Hepatocyte (in vitro differentiated cells): ENCODE measurements at regions not wholly inside any gene's neighbourhood (a gene's known extent, or its start where the extent isn't known, plus 50 kb on each side); places are given as distances from the start of the nearest gene placed in this dataset.

Source experiments
- DNase-seq: peaks from one replicate; pipeline ENCODE4 v3.0.0-alpha.2; 2016; ENCODE audit warnings: low spot score
- H2AFZ ChIP-seq: fragments of 200-600 bp; sonication (generic); 2 replicates; pipeline ENCODE4 v1.6.0; 2016; ENCODE audit warnings: antibody characterized with exemption, mild to moderate bottlenecking
- H3K27ac ChIP-seq: fragments of 200-600 bp; sonication (generic); 2 replicates; pipeline ENCODE4 v1.5.1; 2016; ENCODE audit warnings: mild to moderate bottlenecking
- H3K27me3 ChIP-seq: fragments of 200-600 bp; sonication (generic); 2 replicates; pipeline ENCODE4 v1.6.1; 2016
- H3K36me3 ChIP-seq: fragments of 200-600 bp; sonication (generic); replicated peaks from 2 replicates; pipeline ENCODE4 v1.5.1; 2016; ENCODE audit warnings: low read depth; ENCODE audit not compliant: insufficient read depth
- H3K4me1 ChIP-seq: fragments of 200-600 bp; sonication (generic); 2 replicates; pipeline ENCODE4 v1.5.1; 2016; ENCODE audit warnings: mild to moderate bottlenecking, moderate library complexity; ENCODE audit not compliant: insufficient read depth
- H3K4me2 ChIP-seq: fragments of 200-600 bp; sonication (generic); 2 replicates; pipeline ENCODE4 v1.6.0; 2016
- H3K4me3 ChIP-seq: fragments of 200-600 bp; sonication (generic); 2 replicates; pipeline ENCODE4 v1.5.1; 2016; ENCODE audit warnings: mild to moderate bottlenecking
- H3K79me2 ChIP-seq: fragments of 200-600 bp; sonication (generic); 2 replicates; pipeline ENCODE4 v1.6.0; 2017; ENCODE audit warnings: mild to moderate bottlenecking
- H3K9me2 ChIP-seq: fragments of 200-600 bp; sonication (generic); replicated peaks from 2 replicates; pipeline ENCODE4 v1.6.0; 2017; ENCODE audit warnings: mild to moderate bottlenecking; ENCODE audit not compliant: insufficient read depth
- H3K9me3 ChIP-seq: fragments of 200-600 bp; sonication (generic); 2 replicates; pipeline ENCODE4 v1.5.1; 2016; ENCODE audit warnings: low read depth, mild to moderate bottlenecking
- H4K20me1 ChIP-seq: fragments of 200-600 bp; sonication (generic); 2 replicates; pipeline ENCODE4 v1.6.0; 2016; ENCODE audit warnings: mild to moderate bottlenecking; ENCODE audit not compliant: insufficient read depth, poor library complexity, severe bottlenecking
- CTCF ChIP-seq: fragments of 200-600 bp; sonication (generic); IDR thresholded peaks from 2 replicates; pipeline ENCODE4 v1.5.1; 2016; ENCODE audit warnings: antibody characterized with exemption, mild to moderate bottlenecking; ENCODE audit not compliant: poor library complexity
- EZH2 ChIP-seq: fragments of 200-600 bp; sonication (generic); IDR thresholded peaks from 2 replicates; pipeline ENCODE4 v1.6.1; 2016; ENCODE audit warnings: antibody characterized with exemption, mild to moderate bottlenecking, borderline replicate concordance
- EZH2phosphoT487 ChIP-seq: fragments of 200-600 bp; sonication (generic); IDR thresholded peaks from one replicate; pipeline ENCODE4 v1.6.1; 2018; ENCODE audit warnings: antibody characterized with exemption, mild to moderate bottlenecking, low read depth, moderate library complexity; ENCODE audit not compliant: unreplicated experiment, severe bottlenecking
- WGBS: methylation state at CpG from one replicate; pipeline ENCODE4 v1.1.6; 2016; ENCODE audit warnings: low lambda C conversion rate; ENCODE audit errors: missing lambda C conversion rate; 5-methylcytosine and 5-hydroxymethylcytosine counted together

DNA sequence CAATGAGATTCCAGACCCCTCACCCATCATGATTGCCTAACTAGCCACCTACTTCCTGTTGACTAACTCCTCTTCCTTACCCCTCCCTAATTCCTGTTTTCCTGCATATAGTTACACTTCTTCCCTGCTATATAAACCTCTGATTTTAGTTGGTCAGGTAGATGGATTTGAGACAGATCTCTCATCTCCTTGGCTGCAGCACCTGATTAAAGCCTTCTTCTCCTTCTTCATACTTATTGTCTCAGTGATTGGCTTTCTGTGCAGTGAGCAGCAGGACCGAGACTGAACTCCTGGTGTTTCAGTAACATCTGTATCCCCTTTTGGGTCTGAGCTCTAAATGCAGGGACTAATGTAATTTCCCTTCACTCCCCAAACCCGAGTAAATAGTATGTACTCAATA is 51.7 kb upstream of the ATXN1 start:
- Histone ChIP-seq H3K79me2 (no peaks in the 10 kb centered on the region), H3K9me2 (no peaks in the 10 kb centered on the region), H4K20me1 (no peaks in the 10 kb centered on the region), H3K27me3 (no peaks in the 10 kb centered on the region), H3K4me3 (no peak overlapping the region), H3K36me3 (no peaks in the 10 kb centered on the region), H3K27ac (no peak overlapping the region), H2AFZ (no peak overlapping the region), H3K4me2 (no peak overlapping the region), H3K9me3 (peaks cover 3% of the 10 kb centered on the region), H3K4me1 (no peaks in the 10 kb centered on the region)
- no peak for DNase-seq
- 85% methylated on average over 2 of the region's 2 CpGs for WGBS
- TF ChIP-seq EZH2 (no peak), EZH2phosphoT487 (no peak), CTCF (no peak)

DNA sequence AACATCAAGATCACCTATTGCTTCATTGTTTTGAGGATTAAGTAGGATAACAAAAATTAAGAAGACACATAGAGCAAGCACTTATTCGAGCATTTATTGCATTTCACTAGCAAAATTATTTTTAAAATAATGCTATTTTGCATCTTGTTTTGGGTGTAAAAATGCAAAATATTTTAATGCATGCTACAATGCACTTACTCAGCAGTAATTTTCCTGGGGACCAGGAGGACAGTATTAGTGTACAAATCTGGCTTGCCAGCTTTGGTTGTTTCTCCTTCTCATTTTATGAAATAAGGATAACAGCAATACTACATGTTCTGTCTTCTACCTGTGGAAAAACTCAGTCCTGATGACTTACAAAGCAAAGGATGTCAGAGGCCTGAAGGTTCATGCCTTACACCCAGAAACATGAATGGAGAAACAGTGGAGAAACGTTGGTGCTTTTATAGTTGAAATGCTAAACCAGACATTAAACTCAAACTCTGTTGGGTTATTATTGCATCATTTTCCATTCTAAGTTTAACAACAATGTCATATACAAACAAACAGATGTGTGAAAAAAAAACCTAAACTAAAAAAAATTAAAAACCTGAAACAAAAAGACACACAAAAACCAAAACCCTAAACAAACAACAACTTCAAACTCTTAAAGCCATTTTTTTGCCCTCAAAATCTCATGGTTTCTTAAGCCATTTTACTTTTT is 50.2 kb upstream of the ATXN1 start:
- Histone ChIP-seq H3K27ac (no peak overlapping the region), H3K9me2 (no peaks in the 10 kb centered on the region), H3K4me2 (no peak overlapping the region), H3K9me3 (peaks cover 3% of the 10 kb centered on the region), H3K79me2 (no peaks in the 10 kb centered on the region), H3K27me3 (no peaks in the 10 kb centered on the region), H3K4me3 (no peak overlapping the region), H2AFZ (no peak overlapping the region), H3K36me3 (no peaks in the 10 kb centered on the region), H3K4me1 (no peaks in the 10 kb centered on the region), H4K20me1 (no peaks in the 10 kb centered on the region)
- DNase-seq: no peak
- TF ChIP-seq CTCF (no peak), EZH2phosphoT487 (no peak), EZH2 (no peak)
- WGBS: 81% methylated on average over 2 of the region's 2 CpGs
